Right lobe of liver (tissue), 4 donors: ENCODE measurements at regions not wholly inside any gene's neighbourhood (a gene's known extent, or its start where the extent isn't known, plus 50 kb on each side); places are given as distances from the start of the nearest gene placed in this dataset.

Experiments used
- POLR2A ChIP-seq: fragments of 450-650 bp; IDR thresholded peaks from one replicate; pipeline ENCODE4 v1.6.1; 2017; ENCODE audit warnings: antibody characterized with exemption, mild to moderate bottlenecking
- TF ChIP-seq, protein P1 (sequence below), 4 donors: fragments of 200-600 bp in 3 of 4; fragments of 450-650 bp in 1 of 4; IDR thresholded peaks; one replicate each; pipeline versions ENCODE4 v1.5.1 to v1.8.0; 2016 to 2022; ENCODE audit warnings: antibody characterized with exemption in 4 of 4, mild to moderate bottlenecking in 2 of 4
- donor health status: DM: no; HTN: no; CAD: no.
- donor health status: DM: no; HTN: no; CAD: no.
- donor health status: DM: no; HTN: yes; CAD: no.

- TF ChIP-seq, protein P1, sequence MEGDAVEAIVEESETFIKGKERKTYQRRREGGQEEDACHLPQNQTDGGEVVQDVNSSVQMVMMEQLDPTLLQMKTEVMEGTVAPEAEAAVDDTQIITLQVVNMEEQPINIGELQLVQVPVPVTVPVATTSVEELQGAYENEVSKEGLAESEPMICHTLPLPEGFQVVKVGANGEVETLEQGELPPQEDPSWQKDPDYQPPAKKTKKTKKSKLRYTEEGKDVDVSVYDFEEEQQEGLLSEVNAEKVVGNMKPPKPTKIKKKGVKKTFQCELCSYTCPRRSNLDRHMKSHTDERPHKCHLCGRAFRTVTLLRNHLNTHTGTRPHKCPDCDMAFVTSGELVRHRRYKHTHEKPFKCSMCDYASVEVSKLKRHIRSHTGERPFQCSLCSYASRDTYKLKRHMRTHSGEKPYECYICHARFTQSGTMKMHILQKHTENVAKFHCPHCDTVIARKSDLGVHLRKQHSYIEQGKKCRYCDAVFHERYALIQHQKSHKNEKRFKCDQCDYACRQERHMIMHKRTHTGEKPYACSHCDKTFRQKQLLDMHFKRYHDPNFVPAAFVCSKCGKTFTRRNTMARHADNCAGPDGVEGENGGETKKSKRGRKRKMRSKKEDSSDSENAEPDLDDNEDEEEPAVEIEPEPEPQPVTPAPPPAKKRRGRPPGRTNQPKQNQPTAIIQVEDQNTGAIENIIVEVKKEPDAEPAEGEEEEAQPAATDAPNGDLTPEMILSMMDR (IDR thresholded peaks at IDR 0.05): no peak
- TF ChIP-seq POLR2A: no peak
These were observed 415.9 kb downstream of the CD83 start for GRCh38 chr6:14533446-14533845.
